Epithelial cell of esophagus (primary cell): ENCODE measurements at regions not wholly inside any gene's neighbourhood (a gene's known extent, or its start where the extent isn't known, plus 50 kb on each side); places are given as distances from the start of the nearest gene placed in this dataset.

Source experiments
- DNase-seq: peaks from one replicate; pipeline ENCODE4 v3.0.0; 2010; ENCODE audit warnings: low read depth
- H3K4me3 ChIP-seq: 2 replicates; pipeline ENCODE4 v1.5.1; 2011; ENCODE audit warnings: mild to moderate bottlenecking, low read length, control low read depth
- TF ChIP-seq, protein P1 (sequence below): IDR thresholded peaks from 2 replicates; pipeline ENCODE4 v1.5.1; 2011; ENCODE audit warnings: low read depth, mild to moderate bottlenecking, low read length, control low read depth, inconsistent platforms; ENCODE audit not compliant: insufficient read depth; ENCODE audit errors: missing control alignments

DNA sequence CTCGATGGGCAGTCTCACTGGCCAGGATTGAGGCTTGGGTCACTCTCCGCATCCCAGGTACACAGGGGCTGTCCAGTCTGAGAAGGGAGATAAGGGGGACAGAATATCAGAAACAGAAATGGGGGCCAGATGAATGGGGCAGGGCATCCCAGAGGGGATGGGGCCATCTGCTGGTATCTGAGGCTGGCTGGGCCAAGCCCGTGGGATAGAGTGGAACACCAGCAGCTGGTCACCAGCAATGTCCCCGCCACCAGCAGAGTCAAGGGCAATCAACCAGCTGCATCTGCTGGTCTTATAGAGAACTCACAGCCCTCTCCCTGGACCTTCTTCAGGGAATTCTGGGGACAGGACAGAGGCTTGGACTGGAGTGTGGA, 128.8 kb upstream of the HAAO start:
- H3K4me3 ChIP-seq, result no peak overlapping the region
- DNase-seq, result no peak
- TF ChIP-seq, protein P1, sequence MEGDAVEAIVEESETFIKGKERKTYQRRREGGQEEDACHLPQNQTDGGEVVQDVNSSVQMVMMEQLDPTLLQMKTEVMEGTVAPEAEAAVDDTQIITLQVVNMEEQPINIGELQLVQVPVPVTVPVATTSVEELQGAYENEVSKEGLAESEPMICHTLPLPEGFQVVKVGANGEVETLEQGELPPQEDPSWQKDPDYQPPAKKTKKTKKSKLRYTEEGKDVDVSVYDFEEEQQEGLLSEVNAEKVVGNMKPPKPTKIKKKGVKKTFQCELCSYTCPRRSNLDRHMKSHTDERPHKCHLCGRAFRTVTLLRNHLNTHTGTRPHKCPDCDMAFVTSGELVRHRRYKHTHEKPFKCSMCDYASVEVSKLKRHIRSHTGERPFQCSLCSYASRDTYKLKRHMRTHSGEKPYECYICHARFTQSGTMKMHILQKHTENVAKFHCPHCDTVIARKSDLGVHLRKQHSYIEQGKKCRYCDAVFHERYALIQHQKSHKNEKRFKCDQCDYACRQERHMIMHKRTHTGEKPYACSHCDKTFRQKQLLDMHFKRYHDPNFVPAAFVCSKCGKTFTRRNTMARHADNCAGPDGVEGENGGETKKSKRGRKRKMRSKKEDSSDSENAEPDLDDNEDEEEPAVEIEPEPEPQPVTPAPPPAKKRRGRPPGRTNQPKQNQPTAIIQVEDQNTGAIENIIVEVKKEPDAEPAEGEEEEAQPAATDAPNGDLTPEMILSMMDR, result no peak

DNA sequence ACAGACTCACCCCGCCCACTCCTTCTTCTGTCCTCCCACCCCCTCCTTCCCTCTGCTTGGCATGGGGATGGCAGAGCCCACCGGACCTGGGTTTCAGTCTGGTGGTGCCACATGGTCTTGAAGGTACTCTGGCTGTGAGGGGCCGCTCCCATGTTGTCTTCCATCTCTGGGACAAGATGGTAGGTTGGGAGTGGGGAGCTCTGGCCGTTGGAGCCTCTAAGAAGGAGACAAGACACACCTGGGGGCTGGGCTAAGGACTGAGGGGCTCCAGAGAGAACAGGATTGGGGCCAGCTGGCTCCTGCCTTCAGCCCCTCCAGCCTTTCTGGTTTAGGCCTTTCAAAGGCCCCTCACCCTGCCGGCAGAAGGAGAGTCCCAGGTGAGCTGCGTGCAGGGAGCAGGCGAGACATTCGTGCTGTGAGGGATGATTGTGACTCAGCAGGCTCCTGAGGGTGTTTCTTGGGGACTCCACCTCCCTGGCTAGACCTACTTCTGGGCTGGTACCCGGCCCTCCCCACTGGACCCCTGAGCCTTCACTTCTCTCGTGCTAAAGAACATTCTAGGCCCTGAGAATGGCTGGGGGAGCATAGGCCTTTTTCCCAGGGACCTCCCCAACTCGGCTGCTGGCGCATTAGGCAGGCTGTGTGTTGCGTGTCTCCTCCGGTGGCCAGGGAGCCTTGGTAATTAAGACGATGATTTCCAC, 128.2 kb upstream of the HAAO start:
- DNase-seq, result no peak
- TF ChIP-seq, protein P1, result no peak
- H3K4me3 ChIP-seq, result no peak overlapping the region

DNA sequence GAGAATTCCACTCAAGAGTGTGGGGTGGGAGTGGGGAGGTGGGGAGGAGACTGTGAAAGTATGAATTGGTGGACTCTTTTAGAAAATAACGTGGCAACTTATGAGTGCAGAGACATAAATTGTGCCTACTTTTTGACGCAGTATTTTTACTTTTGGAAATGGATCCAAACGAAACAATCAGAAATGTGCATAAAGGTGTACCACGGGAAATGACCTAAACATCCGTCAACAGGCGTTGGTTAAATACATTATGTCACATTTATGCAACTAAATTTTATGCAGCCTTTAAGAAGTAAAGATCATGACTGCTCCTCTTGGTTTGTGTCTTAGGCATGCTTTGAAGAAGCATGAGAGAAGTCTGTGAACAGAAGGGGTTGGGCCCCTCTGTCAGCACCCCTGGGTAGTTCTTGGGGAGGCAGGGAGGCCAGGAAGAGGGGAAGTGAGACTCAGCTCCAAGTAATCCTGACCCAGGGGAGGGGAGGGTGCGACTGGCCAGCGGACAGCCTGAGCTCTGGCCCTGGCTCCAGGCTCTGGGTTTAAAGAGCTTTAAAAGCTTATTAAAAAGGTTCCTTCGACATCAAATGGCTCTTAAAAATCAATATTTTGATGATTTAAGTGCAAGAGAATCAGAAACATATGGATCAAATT, 126.4 kb upstream of the HAAO start:
- H3K4me3 ChIP-seq, result no peak overlapping the region
- TF ChIP-seq, protein P1, result no peak
- no peak for DNase-seq

DNA sequence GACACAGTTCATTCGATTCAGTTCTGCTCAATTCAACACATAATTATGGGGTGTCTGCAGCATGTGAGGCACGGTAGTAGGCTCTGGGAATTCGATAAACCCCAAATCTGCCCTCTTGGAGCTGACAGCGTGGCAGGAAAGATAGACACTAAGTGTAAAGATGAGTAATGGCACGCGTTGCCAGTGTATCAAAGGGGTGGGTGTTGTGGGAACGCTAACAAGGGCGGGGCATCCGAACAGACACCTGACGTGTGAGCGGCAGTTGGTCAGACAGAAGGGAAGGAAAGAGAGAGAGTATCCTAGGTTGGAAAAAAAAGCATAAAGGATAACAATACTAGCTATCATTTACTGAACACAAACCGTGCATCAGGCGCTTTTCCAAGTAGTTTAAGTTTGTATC, 125.7 kb upstream of the HAAO start:
- H3K4me3 ChIP-seq, result no peak overlapping the region
- no peak for DNase-seq
- TF ChIP-seq, protein P1, result no peak

DNA sequence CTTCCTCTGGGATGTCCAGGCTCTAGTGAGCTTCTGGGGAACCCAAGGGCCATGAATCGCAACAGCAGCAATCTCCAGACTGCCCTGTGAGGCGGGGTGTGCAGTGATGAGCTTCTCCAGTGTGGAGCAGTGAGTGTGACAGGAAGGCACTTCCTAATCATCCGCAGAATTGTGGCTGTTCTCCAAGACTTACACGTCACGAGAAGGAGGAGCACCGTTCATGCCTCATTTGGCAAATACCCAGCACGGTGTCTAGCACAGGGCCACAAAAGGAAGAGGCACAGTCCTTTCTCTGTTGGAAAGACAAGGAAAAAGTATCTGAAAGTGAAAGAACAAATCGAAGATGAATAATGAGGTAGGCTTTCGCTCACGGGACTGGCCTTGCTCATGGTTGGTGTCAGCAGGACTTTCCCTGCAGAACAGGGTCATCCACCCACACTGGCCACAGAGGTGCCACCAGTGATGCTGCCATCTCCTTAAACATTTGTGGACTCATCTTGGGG, 125.1 kb upstream of the HAAO start:
- TF ChIP-seq, protein P1, result no peak
- peak; percentile 47 for DNase-seq

DNA sequence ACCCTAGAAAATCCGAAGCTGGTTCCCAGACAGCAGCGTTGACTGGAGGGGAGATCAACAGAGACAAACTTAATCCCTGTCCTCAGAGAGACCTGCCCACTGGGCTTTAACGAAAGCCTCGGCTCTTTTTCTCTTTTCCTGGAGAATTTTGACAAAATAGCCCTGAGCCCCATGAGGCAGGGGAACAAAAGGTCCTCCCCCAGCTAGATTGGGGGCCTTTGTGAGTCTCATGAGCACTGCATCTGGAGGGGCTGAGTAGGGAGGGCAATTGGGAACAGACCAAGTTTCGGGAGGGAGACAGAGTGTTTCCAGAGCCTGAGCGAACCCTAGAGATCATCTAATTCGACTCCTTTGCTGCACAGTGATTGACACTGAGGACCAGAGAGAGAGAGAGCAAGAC, 123.9 kb upstream of the HAAO start:
- TF ChIP-seq, protein P1, result no peak
- DNase-seq, result no peak
- H3K4me3 ChIP-seq, result no peak overlapping the region

More for the DNA sequence above, 125.1 kb upstream of the HAAO start:
- no peak overlapping the region for H3K4me3 ChIP-seq
